Keratinocyte (primary cell): ENCODE measurements at regions not wholly inside any gene's neighbourhood (a gene's known extent, or its start where the extent isn't known, plus 50 kb on each side); places are given as distances from the start of the nearest gene placed in this dataset.

Experiments used
- DNase-seq: peaks from one replicate; pipeline ENCODE4 v3.0.0-alpha.2; 2011; ENCODE audit warnings: low read depth, missing footprints, low spot score
- FAIRE-seq: peaks from 2 replicates; lab custom pipeline; 2011; peaks lifted over from hg19 to GRCh38; lab: Jason Lieb, UNC
- H2AFZ ChIP-seq: 2 replicates; pipeline ENCODE4 v1.6.0; 2012; ENCODE audit warnings: low read length, control low read depth, inconsistent platforms; ENCODE audit not compliant: control insufficient read depth
- H3K27ac ChIP-seq: 2 replicates; pipeline ENCODE4 v1.5.1; 2011; ENCODE audit warnings: low read length; ENCODE audit not compliant: control insufficient read depth, insufficient read depth
- H3K27me3 ChIP-seq: 3 replicates; pipeline ENCODE4 v1.6.0; 2011; ENCODE audit warnings: low read length; ENCODE audit not compliant: control insufficient read depth, insufficient read depth; ENCODE audit errors: extremely low read depth
- H3K36me3 ChIP-seq, 2 experiments: 2 replicates in 1 of 2; 3 replicates in 1 of 2; pipeline ENCODE4 v1.5.1; 2011; ENCODE audit warnings: low read length in 2 of 2, mild to moderate bottlenecking in 1 of 2; ENCODE audit not compliant: control insufficient read depth in 2 of 2, insufficient read depth in 2 of 2; ENCODE audit errors: extremely low read depth in 1 of 2
- H3K4me1 ChIP-seq: 3 replicates; pipeline ENCODE4 v1.5.1; 2011; ENCODE audit warnings: low read length; ENCODE audit not compliant: control insufficient read depth, insufficient read depth; ENCODE audit errors: extremely low read depth
- H3K4me2 ChIP-seq: 3 replicates; pipeline ENCODE4 v1.6.0; 2011; ENCODE audit warnings: low read depth, low read length; ENCODE audit not compliant: control insufficient read depth, insufficient read depth; ENCODE audit errors: extremely low read depth
- H3K4me3 ChIP-seq, 3 experiments: fragments of 200-600 bp in 1 of 3; sonication (generic) in 1 of 3; 2 replicates in 2 of 3; 3 replicates in 1 of 3; pipeline ENCODE4 v1.5.1; 2011 to 2016; ENCODE audit warnings: low read length in 3 of 3, mild to moderate bottlenecking in 3 of 3, control low read depth in 2 of 3, inconsistent platforms in 1 of 3, low read depth in 1 of 3, mixed read lengths in 1 of 3, mixed run types in 1 of 3, moderate library complexity in 1 of 3; ENCODE audit not compliant: control insufficient read depth in 2 of 3, insufficient read depth in 2 of 3; ENCODE audit errors: extremely low read depth in 1 of 3
- H3K79me2 ChIP-seq: 2 replicates; pipeline ENCODE4 v1.6.0; 2012; ENCODE audit warnings: low read length; ENCODE audit not compliant: control insufficient read depth, insufficient read depth
- H3K9ac ChIP-seq: 3 replicates; pipeline ENCODE4 v1.6.0; 2011; ENCODE audit warnings: low read length; ENCODE audit not compliant: control insufficient read depth, insufficient read depth; ENCODE audit errors: extremely low read depth
- H3K9me1 ChIP-seq: 3 replicates; pipeline ENCODE4 v1.6.0; 2011; ENCODE audit warnings: low read length; ENCODE audit not compliant: control insufficient read depth, insufficient read depth; ENCODE audit errors: extremely low read depth
- H3K9me3 ChIP-seq: 2 replicates; pipeline ENCODE4 v1.5.1; 2012; ENCODE audit warnings: low read depth, low read length; ENCODE audit not compliant: control insufficient read depth
- H4K20me1 ChIP-seq: 3 replicates; pipeline ENCODE4 v1.6.0; 2011; ENCODE audit warnings: low read length; ENCODE audit not compliant: control insufficient read depth, insufficient read depth; ENCODE audit errors: extremely low read depth
- EZH2 ChIP-seq: IDR thresholded peaks from one replicate; pipeline ENCODE4 v1.6.1; 2012; ENCODE audit warnings: inconsistent platforms, mild to moderate bottlenecking, low read length, moderate library complexity
- dilution Hi-C: fragments of 300-500 bp; cut with MboI; formaldehyde crosslinking; loops from one replicate; pipeline ENCODE4 v1.7.0; 2020; ENCODE audit warnings: low sequenced_read_pairs; ENCODE audit not compliant: extremely low pct_ligation_motif_present
- TF ChIP-seq, protein P1 (sequence below), 3 experiments: IDR thresholded peaks in 1 of 3; conservative IDR thresholded peaks in 1 of 3; optimal IDR thresholded peaks in 1 of 3; 2 replicates in 2 of 3; 3 replicates in 1 of 3; pipeline versions ENCODE3 to v1.5.1; 2011; ENCODE audit warnings: low read length in 3 of 3, mild to moderate bottlenecking in 3 of 3, moderate library complexity in 2 of 3, control low read depth in 1 of 3, inconsistent platforms in 1 of 3; ENCODE audit not compliant: insufficient read depth in 2 of 3; ENCODE audit errors: extremely low read depth in 1 of 3

DNA sequence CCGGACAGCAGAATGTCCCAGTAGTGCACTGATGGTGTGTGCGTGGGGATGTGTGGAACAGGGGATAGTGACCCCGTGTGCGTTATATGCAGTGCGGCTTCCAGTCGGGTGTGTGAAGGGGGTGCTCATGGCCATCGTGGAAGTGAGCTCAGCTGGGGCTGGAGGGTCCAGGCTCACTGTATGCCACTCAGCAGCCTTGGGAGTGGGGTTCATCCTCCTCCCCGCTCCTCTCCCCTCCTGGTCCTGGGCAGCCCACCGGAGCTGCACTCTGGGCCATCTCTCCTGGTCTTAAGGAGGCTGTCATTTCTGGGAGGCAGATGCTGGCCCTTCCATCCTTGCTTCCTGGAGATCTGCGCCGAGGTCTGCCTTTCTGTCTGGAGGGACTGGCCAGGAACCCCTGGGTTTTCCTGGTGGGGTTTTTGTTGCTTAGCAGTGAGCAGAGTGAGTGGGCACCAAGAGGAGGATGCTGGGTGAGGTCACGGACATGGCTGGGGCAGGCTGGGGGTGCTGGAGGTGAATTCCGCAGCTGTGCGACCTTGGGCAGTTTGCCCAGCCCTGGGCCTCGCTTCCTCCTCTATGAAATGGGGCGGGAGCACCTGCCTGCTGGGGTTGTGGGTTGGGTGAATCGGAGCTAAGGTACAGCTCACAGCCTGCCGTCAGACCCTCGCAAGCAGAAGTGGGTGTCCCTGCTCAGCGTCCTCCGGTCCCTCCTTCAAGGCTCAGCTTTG lies 164.1 kb downstream of the SEC14L1 start:
- Histone ChIP-seq H3K79me2 (peaks cover 75% of the 10 kb centered on the region), H3K36me3 (peaks cover 18 to 43% of the 10 kb centered on the region in 2 experiments), H4K20me1 (peaks cover 45% of the 10 kb centered on the region), H3K9me1 (peaks cover 34% of the 10 kb centered on the region), H3K4me1 (peaks cover 46% of the 10 kb centered on the region), H3K27me3 (no peaks in the 10 kb centered on the region), H3K27ac (no peak overlapping the region), H3K4me3 (no peak overlapping the region), H3K9me3 (no peaks in the 10 kb centered on the region), H3K4me2 (peak overlapping the region; percentile 32), H2AFZ (no peak overlapping the region), H3K9ac (no peak overlapping the region)
- FAIRE-seq (no peak), DNase-seq (no peak)
- dilution Hi-C loops = no loop called here
- TF ChIP-seq, protein P1, sequence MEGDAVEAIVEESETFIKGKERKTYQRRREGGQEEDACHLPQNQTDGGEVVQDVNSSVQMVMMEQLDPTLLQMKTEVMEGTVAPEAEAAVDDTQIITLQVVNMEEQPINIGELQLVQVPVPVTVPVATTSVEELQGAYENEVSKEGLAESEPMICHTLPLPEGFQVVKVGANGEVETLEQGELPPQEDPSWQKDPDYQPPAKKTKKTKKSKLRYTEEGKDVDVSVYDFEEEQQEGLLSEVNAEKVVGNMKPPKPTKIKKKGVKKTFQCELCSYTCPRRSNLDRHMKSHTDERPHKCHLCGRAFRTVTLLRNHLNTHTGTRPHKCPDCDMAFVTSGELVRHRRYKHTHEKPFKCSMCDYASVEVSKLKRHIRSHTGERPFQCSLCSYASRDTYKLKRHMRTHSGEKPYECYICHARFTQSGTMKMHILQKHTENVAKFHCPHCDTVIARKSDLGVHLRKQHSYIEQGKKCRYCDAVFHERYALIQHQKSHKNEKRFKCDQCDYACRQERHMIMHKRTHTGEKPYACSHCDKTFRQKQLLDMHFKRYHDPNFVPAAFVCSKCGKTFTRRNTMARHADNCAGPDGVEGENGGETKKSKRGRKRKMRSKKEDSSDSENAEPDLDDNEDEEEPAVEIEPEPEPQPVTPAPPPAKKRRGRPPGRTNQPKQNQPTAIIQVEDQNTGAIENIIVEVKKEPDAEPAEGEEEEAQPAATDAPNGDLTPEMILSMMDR (optimal IDR thresholded peaks at IDR 0.05 in 1 of 3, IDR thresholded peaks at IDR 0.05 in 1 of 3, conservative IDR thresholded peaks at IDR 0.05 in 1 of 3; ENCODE audit: extremely low read depth in 1 of 3, insufficient read depth in 2 of 3, low read length in 3 of 3) = no peak
- TF ChIP-seq EZH2 = no peak

DNA sequence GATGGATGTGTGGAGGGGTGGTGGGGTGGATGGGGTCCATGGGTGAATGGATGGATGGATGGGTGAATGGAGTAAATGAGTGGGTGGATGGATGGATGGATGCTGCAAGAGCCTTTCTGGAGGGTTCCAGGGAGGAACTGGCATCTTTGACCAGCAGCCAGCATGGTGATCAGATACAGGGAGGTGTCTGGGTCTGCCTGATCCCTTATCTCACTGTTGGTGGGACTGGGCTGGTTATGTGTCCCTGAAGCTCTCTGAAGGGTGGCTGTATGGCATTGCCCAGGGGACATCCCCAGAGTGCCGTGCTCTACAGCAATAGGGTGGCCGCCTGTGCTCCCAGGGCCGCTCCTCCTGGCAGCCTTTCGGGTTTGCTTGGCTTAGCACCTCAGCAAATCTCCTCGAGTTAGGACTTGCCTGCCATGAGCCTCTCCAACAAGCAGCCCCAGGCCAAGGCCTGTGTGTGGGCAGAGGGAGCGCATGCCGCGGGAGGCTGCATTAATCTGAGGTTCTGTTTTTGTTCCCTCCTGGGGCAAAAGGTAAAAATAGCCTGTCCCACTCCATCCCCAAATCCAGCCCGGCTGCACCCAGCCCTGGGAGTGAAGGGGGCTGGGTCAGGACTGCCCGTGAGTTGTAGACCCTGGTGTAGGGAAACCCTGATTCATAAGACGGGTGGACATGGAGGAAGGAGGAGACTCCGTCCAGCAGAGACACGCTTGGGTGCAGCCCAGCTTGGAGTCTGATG lies 165.4 kb downstream of the SEC14L1 start:
- Histone ChIP-seq H3K9ac (peak overlapping the region; percentile 40), H3K4me2 (peak overlapping the region; percentile 72), H3K36me3 (peaks cover 27 to 50% of the 10 kb centered on the region in 2 experiments), H3K79me2 (peaks cover 82% of the 10 kb centered on the region), H3K9me1 (peaks cover 37% of the 10 kb centered on the region), H3K9me3 (no peaks in the 10 kb centered on the region), H3K27me3 (no peaks in the 10 kb centered on the region), H2AFZ (no peak overlapping the region), H3K27ac (peak overlapping the region; percentile 51), H4K20me1 (peaks cover 55% of the 10 kb centered on the region), H3K4me3 (no peak overlapping the region), H3K4me1 (peaks cover 46% of the 10 kb centered on the region)
- TF ChIP-seq, protein P1 (optimal IDR thresholded peaks at IDR 0.05 in 1 of 3, IDR thresholded peaks at IDR 0.05 in 1 of 3, conservative IDR thresholded peaks at IDR 0.05 in 1 of 3; ENCODE audit: extremely low read depth in 1 of 3, insufficient read depth in 2 of 3, low read length in 3 of 3) = no peak
- no peak for TF ChIP-seq EZH2
- FAIRE-seq (peak; percentile 36), DNase-seq (no peak)
- dilution Hi-C loops = no loop called here
